Tibial nerve (tissue), 3 donors: ENCODE measurements at regions not wholly inside any gene's neighbourhood (a gene's known extent, or its start where the extent isn't known, plus 50 kb on each side); places are given as distances from the start of the nearest gene placed in this dataset.

Experiments
- EP300 ChIP-seq, 2 donors: sonication (generic); formaldehyde crosslinking; IDR thresholded peaks; one replicate each; pipeline ENCODE4 v1.6.1; 2017; ENCODE audit warnings: antibody characterized with exemption in 2 of 2, mild to moderate bottlenecking in 1 of 2
- POLR2A ChIP-seq, 2 donors: fragments of 450-650 bp; IDR thresholded peaks; one replicate each; pipeline ENCODE4 v1.6.1; 2017; ENCODE audit warnings: antibody characterized with exemption in 2 of 2, mild to moderate bottlenecking in 2 of 2, moderate library complexity in 2 of 2

GRCh38 chr7:156353352-156353751 is 287.2 kb upstream of the RNF32 start:
- TF ChIP-seq EP300 (IDR thresholded peaks at IDR 0.05), result no peak
- no peak for TF ChIP-seq POLR2A (IDR thresholded peaks at IDR 0.05)
